DMS153 (cell line): ENCODE measurements at regions not wholly inside any gene's neighbourhood (a gene's known extent, or its start where the extent isn't known, plus 50 kb on each side); places are given as distances from the start of the nearest gene placed in this dataset.

ENCODE experiments used
- DNase-seq: peaks from one replicate; lab custom pipeline; 2025; lab: John Stamatoyannopoulos, UW

- no peak for DNase-seq
Observed at GRCh38 chr10:52442576-52442975, 128.5 kb downstream of the DKK1 start.

DNA sequence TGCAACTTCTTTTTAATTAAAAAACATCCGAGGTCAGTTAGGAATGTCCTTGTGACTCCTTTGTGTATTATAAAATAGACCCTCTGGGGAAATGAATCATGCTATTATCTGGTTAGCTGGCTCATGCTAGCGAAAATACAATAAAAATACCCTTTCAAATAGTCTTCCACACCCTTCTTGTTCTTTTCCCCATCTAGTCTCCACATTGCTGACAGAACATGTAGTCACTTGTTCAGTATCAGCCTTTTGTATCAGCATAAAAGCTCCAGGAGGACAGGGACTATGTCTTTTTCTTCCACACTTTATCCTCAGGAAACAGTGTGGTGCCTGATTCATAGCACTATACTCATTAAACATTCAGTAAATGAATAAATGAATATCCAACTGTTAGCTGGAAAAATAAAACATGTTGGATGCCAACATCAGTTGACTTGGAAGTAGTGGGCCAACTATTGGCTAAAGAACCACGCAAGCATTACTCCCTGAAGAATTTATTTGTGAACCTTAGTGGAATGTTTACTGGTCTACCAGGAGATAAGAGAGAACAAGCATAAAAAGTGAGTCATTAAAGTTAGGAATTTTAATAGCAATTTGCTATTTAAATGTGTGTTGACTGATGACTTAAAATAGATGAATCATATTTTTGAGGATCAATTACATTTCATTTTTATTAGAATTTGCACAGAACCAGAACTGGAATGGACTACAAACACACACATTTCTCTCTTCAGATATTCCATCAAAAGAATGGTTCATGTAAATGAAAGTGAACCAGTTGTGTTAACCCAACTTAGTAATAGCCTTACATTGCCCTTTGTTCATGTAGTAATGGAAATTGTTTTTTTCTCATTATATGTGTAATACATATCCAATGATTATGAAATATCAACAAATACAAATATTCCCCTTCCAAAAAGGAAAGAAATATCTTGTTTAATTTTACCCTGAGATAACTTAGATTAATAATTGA, 129.6 kb downstream of the DKK1 start:
- no peak for DNase-seq

- DNase-seq: no peak
Observed at GRCh38 chr10:52446391-52446790, 132.3 kb downstream of the DKK1 start.

DNA sequence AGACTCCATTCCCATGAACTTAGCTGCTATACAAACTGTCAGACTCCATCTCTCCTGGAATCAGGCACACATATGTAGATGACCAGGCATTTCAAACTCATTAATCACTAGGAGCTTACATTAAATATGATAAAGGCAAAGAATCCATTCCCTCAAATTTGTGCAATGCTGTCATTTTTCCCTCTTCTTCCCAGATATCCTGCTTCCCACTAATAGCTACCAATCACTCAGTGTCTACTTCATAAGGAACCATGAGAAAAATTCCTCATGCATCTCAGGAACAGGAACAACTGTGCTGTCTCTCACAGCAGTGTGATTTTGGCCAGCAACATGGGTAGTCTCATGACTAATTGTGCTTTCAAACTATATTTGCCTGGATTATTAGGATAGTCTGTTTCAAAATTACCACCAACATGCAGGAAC, 133.9 kb downstream of the DKK1 start:
- no peak for DNase-seq

DNA sequence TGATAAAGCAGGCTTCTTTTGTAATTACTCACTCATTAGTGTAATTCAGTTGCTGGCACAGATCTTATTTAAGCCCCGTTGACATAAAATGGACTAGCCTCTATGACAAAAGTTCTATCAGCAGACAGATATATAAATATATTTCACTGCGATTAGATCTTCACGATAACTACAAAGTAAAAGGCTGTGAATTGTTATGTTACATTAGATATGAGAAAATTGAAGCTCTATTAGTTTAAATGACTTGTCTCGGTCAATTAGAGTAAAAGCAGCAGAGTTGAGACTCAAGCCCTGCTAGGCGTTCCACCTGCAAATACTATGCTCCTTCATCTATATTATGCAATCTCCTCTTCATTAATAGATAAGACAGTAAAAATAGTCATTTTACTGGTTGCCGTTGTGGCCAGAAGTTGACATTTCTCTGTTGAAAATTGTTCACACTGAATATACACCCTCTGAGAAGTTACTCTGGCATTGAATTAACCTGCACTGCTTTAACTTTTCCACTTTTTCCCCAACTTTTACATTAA, 136.7 kb downstream of the DKK1 start:
- DNase-seq: no peak

GRCh38 chr10:52451817-52452216, 137.7 kb downstream of the DKK1 start:
- DNase-seq: no peak

DNA sequence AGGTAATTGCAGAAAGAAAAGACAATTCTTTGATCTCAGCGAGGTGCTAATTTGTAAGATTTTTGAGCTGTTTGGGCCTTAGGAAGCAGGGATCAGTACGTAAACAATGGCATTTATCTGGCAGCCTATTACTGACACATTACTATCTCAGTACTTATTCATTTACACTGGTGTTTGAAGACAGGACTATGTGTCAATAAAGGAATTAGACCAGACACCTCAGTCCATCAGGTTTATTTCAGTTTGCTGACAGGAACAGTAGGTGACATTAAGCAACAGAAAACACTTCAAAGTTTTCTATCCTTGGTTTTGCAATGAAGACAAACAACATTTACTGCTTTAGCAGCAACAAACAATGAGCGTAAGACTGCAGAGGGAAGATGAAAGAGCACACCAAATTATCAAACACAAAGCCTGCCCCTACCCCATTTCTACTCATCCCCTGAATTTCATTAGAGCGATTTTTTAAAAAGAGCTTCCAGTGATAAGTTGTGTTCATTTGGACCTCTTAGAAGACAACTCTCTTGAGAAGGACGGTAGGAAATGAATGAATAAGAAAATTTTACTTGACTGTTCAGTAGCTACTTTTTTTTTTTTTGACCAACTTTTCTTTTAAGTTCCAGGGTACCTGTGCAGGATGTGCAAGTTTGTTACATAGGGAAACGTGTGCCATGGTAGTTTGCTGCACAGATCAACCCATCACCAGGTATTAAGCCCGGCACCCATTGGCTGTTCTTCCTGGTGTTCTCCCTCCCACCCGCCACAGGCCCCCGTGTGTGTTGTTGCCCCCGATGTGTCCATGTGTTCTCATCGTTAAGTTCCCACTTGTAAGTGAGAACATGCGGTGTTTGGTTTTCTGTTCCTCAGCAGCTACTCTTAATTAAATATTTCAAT, 138.8 kb downstream of the DKK1 start:
- DNase-seq: no peak

DNA sequence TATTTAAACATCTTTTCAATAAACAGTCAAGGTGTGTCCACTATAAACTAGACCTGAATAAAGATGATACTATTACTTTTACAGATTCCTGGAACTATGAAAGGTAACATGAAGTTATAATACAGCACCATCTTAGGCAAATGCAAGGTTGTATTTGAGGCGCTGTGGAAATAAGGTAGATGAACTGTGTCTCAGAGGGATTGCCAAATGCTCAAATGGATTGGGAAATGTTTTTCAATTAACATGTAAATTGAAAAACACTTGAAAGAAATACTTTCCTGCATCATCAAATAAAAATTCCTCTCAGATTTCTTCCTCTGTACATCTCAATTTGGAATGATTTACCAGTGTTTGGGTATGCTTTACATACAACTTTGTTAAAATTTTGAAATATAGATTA, 139.4 kb downstream of the DKK1 start:
- DNase-seq: no peak

- DNase-seq: no peak
Observed at GRCh38 chr10:52454491-52454890, 140.4 kb downstream of the DKK1 start.

GRCh38 chr10:52455098-52455497, 141.0 kb downstream of the DKK1 start:
- no peak for DNase-seq

DNA sequence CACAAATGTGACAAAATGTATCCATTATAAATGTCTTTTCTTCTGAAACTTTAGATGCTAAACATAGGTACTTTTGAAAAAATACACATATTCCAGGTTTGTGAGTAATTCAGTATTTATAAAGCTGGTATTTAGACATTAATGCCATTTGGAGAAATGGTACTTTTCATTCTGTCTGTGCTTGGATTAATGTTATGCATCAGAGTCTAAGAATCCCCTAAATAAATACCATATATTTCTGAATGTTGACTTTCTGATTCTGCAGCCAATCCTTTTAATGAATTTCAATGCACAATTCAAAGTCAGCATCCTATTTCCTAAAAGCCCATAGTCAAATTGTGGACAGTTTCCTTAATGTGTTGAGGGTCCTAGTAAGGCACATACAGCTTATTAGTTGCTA, 145.0 kb downstream of the DKK1 start:
- no peak for DNase-seq

- no peak for DNase-seq
Observed at GRCh38 chr10:52463826-52464225, 149.7 kb downstream of the DKK1 start.

DNA sequence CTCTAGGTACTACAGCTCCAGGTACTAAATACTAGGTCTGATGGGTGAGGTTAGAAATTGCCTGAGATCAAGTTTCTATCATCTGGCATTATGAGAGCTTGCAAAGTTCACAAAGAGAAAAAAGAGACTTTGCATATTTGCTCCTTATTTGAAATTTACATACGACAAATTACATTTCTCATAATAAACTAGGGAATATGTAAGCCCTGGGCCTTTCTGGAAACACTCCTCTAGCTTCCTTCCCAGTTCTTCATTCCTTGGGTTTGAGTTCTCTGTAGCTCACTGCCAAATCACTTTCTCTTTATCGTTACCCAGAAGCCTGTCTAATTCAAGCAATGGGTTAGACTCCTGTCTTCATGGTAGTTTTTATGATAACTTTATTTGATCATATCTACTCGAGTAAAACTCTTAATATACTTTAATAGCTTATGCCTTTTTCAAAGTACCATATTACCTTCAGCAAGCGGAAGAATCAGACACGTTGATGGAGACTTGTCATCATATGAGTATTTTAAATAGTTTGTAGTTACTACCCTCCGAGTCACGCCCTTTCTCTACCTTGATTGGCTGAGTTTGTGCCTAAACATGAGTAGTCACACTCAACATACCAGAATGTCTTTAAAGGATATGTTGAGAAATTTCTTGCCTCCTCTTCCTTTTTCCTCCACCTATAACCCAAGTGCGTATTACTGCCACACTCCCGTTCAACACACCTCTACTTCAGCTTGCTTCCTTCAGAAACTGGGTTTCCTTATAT, 150.5 kb downstream of the DKK1 start:
- DNase-seq: no peak

GRCh38 chr10:52465202-52465601, 151.1 kb downstream of the DKK1 start:
- DNase-seq: no peak

- no peak for DNase-seq
Observed at GRCh38 chr10:52466464-52466863, 152.4 kb downstream of the DKK1 start.

GRCh38 chr10:52469970-52470705, 156.1 kb downstream of the DKK1 start:
- DNase-seq: no peak

- DNase-seq: no peak
Observed at GRCh38 chr10:52472406-52473146, 158.5 kb downstream of the DKK1 start.

DNA sequence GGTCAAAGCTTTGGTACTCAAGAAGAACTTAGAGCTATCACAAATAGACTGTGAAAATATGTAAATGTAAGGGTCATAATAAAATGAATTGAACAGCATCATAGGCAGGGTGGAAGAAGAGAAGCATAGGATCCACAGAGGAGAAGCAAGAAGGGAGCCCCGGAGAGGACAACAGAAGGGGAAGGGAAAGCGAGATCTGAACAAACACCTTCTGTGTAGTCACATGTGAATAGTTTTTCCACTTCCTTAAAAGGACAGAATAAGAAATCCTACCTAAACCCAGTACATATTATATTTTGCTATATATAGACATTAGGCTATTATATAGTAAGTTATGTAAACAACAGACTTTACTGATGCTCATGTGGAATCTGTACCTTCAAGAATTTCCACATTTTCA, 160.2 kb downstream of the DKK1 start:
- no peak for DNase-seq

GRCh38 chr10:52477305-52477704, 163.2 kb downstream of the DKK1 start:
- no peak for DNase-seq

- no peak for DNase-seq
Observed at GRCh38 chr10:52479567-52479966, 165.5 kb downstream of the DKK1 start.
